ENCODE measurements at regions not wholly inside any gene's neighbourhood (a gene's known extent, or its start where the extent isn't known, plus 50 kb on each side); places are given as distances from the start of the nearest gene placed in this dataset.
"Not testable (repeated sequence)": the region's sequence is repeated elsewhere in the genome, so short reads cannot be mapped to it uniquely, and the experiment has no call there.

DNA sequence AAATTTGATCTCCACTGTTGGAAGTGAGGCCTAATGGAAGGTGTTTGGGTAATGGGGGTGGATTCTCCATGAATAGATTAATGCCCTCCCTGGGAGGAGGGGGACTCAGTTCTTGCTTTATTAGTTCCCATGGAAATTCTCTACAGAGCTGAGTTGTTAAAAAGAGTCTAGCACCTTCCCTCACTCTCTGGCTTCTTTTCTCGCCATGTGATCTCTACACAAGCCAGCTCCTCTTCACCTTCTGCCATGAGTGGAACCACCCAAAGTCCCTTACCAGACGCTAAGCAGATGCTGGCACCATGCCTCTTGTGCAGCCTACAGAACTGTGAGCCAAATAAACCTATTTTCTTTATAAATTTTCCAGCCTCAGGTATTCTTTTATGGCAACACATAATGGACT, 465.8 kb upstream of the ANO5 start:
- no peaks in the 10 kb centered on the region for H3K4me1 ChIP-seq (ENCODE audit: insufficient read depth, low read length)
- no peak for DNase-seq (ENCODE audit: insufficient read length, low spot score, missing footprints)
- H4K20me1 ChIP-seq (ENCODE audit: insufficient read depth, low read length) = no peaks in the 10 kb centered on the region
- no peak overlapping the region for H2AFZ ChIP-seq (ENCODE audit: low read length)
- no peaks in the 10 kb centered on the region for H3K36me3 ChIP-seq (ENCODE audit: insufficient read depth, low read length)
- no peaks in the 10 kb centered on the region for H3K79me2 ChIP-seq (ENCODE audit: insufficient read depth, low read length)
- H3K4me3 ChIP-seq (ENCODE audit: insufficient read depth, low read length) = no peak overlapping the region
- H3K4me2 ChIP-seq (ENCODE audit: insufficient read depth, low read length) = no peak overlapping the region
- H3K27ac ChIP-seq (ENCODE audit: low read depth, low read length) = no peak overlapping the region
- TF ChIP-seq CTCF (IDR thresholded peaks at IDR 0.05; ENCODE audit: extremely low read depth, low read depth, low read length) = no peak
- H3K9me3 ChIP-seq (ENCODE audit: low read depth, low read length) = no peaks in the 10 kb centered on the region
- no peaks in the 10 kb centered on the region for H3K27me3 ChIP-seq (ENCODE audit: insufficient read depth, low read length)

DNA sequence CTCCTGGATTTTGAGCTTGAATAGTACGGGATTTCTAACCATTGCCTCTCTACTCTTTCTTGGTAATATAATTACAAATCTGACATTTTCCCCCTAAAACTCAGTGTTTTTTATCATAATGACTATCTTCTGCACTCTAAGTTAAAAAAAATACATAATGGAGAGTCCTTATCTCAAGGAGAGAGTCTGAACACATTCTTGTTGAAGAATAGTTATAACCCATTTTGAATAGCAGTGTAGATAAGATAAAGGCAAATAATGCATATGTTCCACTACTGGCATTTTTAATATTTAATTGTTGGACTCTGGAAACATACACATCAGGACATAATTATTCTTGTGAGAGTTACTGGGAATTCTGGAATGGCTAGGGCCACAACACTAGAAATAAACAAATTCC, 456.5 kb upstream of the ANO5 start:
- Histone ChIP-seq H3K9me3 (ENCODE audit: low read depth, low read length) (no peaks in the 10 kb centered on the region), H4K20me1 (ENCODE audit: insufficient read depth, low read length) (no peaks in the 10 kb centered on the region), H3K79me2 (ENCODE audit: insufficient read depth, low read length) (no peaks in the 10 kb centered on the region), H3K4me2 (ENCODE audit: insufficient read depth, low read length) (no peak overlapping the region), H3K36me3 (ENCODE audit: insufficient read depth, low read length) (no peaks in the 10 kb centered on the region), H3K27me3 (ENCODE audit: insufficient read depth, low read length) (no peaks in the 10 kb centered on the region), H3K4me1 (ENCODE audit: insufficient read depth, low read length) (no peaks in the 10 kb centered on the region), H3K4me3 (ENCODE audit: insufficient read depth, low read length) (no peak overlapping the region), H2AFZ (ENCODE audit: low read length) (no peak overlapping the region), H3K27ac (ENCODE audit: low read depth, low read length) (no peak overlapping the region)
- no peak for DNase-seq (ENCODE audit: insufficient read length, low spot score, missing footprints)
- no peak for TF ChIP-seq CTCF (IDR thresholded peaks at IDR 0.05; ENCODE audit: extremely low read depth, low read depth, low read length)

- H4K20me1 ChIP-seq (ENCODE audit: insufficient read depth, low read length); H3K36me3 ChIP-seq (ENCODE audit: insufficient read depth, low read length); H3K4me2 ChIP-seq (ENCODE audit: insufficient read depth, low read length); H2AFZ ChIP-seq (ENCODE audit: low read length); H3K27ac ChIP-seq (ENCODE audit: low read depth, low read length); H3K4me3 ChIP-seq (ENCODE audit: insufficient read depth, low read length); H3K27me3 ChIP-seq (ENCODE audit: insufficient read depth, low read length); DNase-seq (ENCODE audit: insufficient read length, low spot score, missing footprints); H3K79me2 ChIP-seq (ENCODE audit: insufficient read depth, low read length); H3K9me3 ChIP-seq (ENCODE audit: low read depth, low read length); H3K4me1 ChIP-seq (ENCODE audit: insufficient read depth, low read length): not testable (repeated sequence)
These were observed 440.2 kb upstream of the ANO5 start for GRCh38 chr11:21752475-21753243.

GRCh38 chr11:21753244-21753767, 439.6 kb upstream of the ANO5 start:
- H3K36me3 ChIP-seq (ENCODE audit: insufficient read depth, low read length); H3K4me2 ChIP-seq (ENCODE audit: insufficient read depth, low read length); H3K4me3 ChIP-seq (ENCODE audit: insufficient read depth, low read length); DNase-seq (ENCODE audit: insufficient read length, low spot score, missing footprints); H4K20me1 ChIP-seq (ENCODE audit: insufficient read depth, low read length); H3K4me1 ChIP-seq (ENCODE audit: insufficient read depth, low read length); H3K27ac ChIP-seq (ENCODE audit: low read depth, low read length); H3K9me3 ChIP-seq (ENCODE audit: low read depth, low read length); H3K27me3 ChIP-seq (ENCODE audit: insufficient read depth, low read length); H2AFZ ChIP-seq (ENCODE audit: low read length); H3K79me2 ChIP-seq (ENCODE audit: insufficient read depth, low read length): not testable (repeated sequence)

DNA sequence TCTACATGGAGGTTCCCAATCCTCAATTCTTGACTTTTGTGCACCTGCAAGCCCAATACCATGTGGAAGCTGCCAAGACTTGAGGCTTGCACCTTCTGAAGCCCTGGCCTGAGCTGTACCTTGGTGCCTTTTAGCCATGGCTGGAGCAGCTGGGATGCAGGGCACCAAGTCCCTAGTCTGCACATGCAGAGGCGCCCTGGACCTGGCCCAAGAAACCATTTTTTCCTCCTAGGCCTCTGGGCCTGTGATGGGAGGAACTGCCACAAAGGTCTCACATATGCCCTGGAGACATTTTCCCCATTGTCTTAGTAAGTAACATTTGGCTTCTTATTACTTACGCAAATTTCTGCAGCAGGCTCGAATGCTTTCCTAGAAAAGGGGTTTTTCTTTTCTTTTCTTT, 431.9 kb upstream of the ANO5 start:
- no peak for DNase-seq (ENCODE audit: insufficient read length, low spot score, missing footprints)
- Histone ChIP-seq H4K20me1 (ENCODE audit: insufficient read depth, low read length) (no peaks in the 10 kb centered on the region), H3K4me3 (ENCODE audit: insufficient read depth, low read length) (no peak overlapping the region), H3K4me1 (ENCODE audit: insufficient read depth, low read length) (no peaks in the 10 kb centered on the region), H3K27me3 (ENCODE audit: insufficient read depth, low read length) (no peaks in the 10 kb centered on the region), H3K36me3 (ENCODE audit: insufficient read depth, low read length) (no peaks in the 10 kb centered on the region), H3K79me2 (ENCODE audit: insufficient read depth, low read length) (no peaks in the 10 kb centered on the region), H3K27ac (ENCODE audit: low read depth, low read length) (no peak overlapping the region), H2AFZ (ENCODE audit: low read length) (no peak overlapping the region), H3K9me3 (ENCODE audit: low read depth, low read length) (peaks cover 5% of the 10 kb centered on the region), H3K4me2 (ENCODE audit: insufficient read depth, low read length) (no peak overlapping the region)
- TF ChIP-seq CTCF (IDR thresholded peaks at IDR 0.05; ENCODE audit: extremely low read depth, low read depth, low read length) = no peak

Data from osteoblast (primary cell).